HUES48 (cell line): ENCODE measurements at regions not wholly inside any gene's neighbourhood (a gene's known extent, or its start where the extent isn't known, plus 50 kb on each side); places are given as distances from the start of the nearest gene placed in this dataset.
A peak's percentile ranks its signal among the peaks of the same experiment; 100 is the strongest.
"Not testable (repeated sequence)": the region's sequence is repeated elsewhere in the genome, so short reads cannot be mapped to it uniquely, and the experiment has no call there.

Source experiments
- H3K27ac ChIP-seq: one replicate; pipeline ENCODE4 v1.7.0; 2013; ENCODE audit warnings: low read depth, low read length, inconsistent platforms
- H3K27me3 ChIP-seq: 2 replicates; pipeline ENCODE4 v1.6.1; 2013; ENCODE audit warnings: mild to moderate bottlenecking, low read length; ENCODE audit not compliant: control insufficient read depth, insufficient read depth
- H3K36me3 ChIP-seq: 2 replicates; pipeline ENCODE4 v1.6.1; 2013; ENCODE audit warnings: low read length; ENCODE audit not compliant: control insufficient read depth, insufficient read depth
- H3K4me1 ChIP-seq: 2 replicates; pipeline ENCODE4 v1.6.1; 2013; ENCODE audit warnings: mild to moderate bottlenecking, low read length; ENCODE audit not compliant: control insufficient read depth, insufficient read depth
- H3K4me3 ChIP-seq: 2 replicates; pipeline ENCODE4 v1.5.1; 2013; ENCODE audit warnings: mild to moderate bottlenecking, low read depth, low read length
- H3K9ac ChIP-seq: 2 replicates; pipeline ENCODE4 v1.6.1; 2013; ENCODE audit warnings: mild to moderate bottlenecking, low read depth, low read length, moderate library complexity
- H3K9me3 ChIP-seq: 2 replicates; pipeline ENCODE4 v1.6.1; 2013; ENCODE audit warnings: low read length; ENCODE audit not compliant: control insufficient read depth, insufficient read depth

- Histone ChIP-seq H3K27me3 (no peaks in the 10 kb centered on the region), H3K9me3 (peaks cover 100% of the 10 kb centered on the region), H3K9ac (no peak overlapping the region)
Measured at GRCh38 chr16:35198223-35199199, 1739.1 kb downstream of the TP53TG3F start.

DNA sequence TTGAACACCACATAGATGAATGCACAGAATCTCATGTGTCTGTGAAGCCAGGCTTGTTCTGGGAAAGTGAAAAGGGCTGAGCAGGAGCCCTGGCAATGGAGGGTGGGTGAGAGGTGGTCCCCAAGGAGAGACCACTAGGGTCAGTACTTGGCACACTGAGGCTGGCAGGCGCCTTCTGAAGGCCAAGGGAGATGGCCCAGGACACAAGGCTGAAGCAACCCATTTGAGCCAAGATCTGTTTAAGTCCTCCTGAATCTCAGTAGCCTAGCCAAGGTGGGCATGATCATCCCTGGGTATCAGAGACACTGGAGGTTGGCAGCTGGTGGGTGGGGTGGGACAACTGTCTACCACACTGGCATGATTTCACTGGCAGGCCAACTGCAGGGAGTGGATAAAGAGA is 1741.2 kb downstream of the TP53TG3F start:
- Histone ChIP-seq H3K27me3 (no peaks in the 10 kb centered on the region), H3K9me3 (peaks cover 99% of the 10 kb centered on the region), H3K9ac (no peak overlapping the region), H3K36me3 (no peaks in the 10 kb centered on the region), H3K4me1 (no peaks in the 10 kb centered on the region), H3K27ac (no peak overlapping the region), H3K4me3 (no peak overlapping the region)

More at GRCh38 chr16:35198223-35199199, 1739.1 kb downstream of the TP53TG3F start:
- no peak overlapping the region for H3K4me3 ChIP-seq
- no peaks in the 10 kb centered on the region for H3K4me1 ChIP-seq
- no peaks in the 10 kb centered on the region for H3K36me3 ChIP-seq
- H3K27ac ChIP-seq: no peak overlapping the region

- peaks cover 99% of the 10 kb centered on the region for H3K9me3 ChIP-seq
- no peak overlapping the region for H3K27ac ChIP-seq
- no peaks in the 10 kb centered on the region for H3K4me1 ChIP-seq
- H3K36me3 ChIP-seq: no peaks in the 10 kb centered on the region
- peak overlapping the region; percentile 6; the same call in 1 of the 2 replicates for H3K4me3 ChIP-seq
- no peak overlapping the region for H3K9ac ChIP-seq
- H3K27me3 ChIP-seq: no peaks in the 10 kb centered on the region
Measured at GRCh38 chr16:35201151-35201550, 1741.7 kb downstream of the TP53TG3F start.

- Histone ChIP-seq H3K4me1 (no peaks in the 10 kb centered on the region), H3K27ac (no peak overlapping the region), H3K27me3 (no peaks in the 10 kb centered on the region), H3K4me3 (no peak overlapping the region), H3K9me3 (peaks cover 99% of the 10 kb centered on the region), H3K36me3 (no peaks in the 10 kb centered on the region), H3K9ac (no peak overlapping the region)
Measured at GRCh38 chr16:35203636-35204035, 1744.2 kb downstream of the TP53TG3F start.

- no peak overlapping the region for H3K9ac ChIP-seq
- H3K9me3 ChIP-seq: peaks cover 99% of the 10 kb centered on the region
- H3K36me3 ChIP-seq: no peaks in the 10 kb centered on the region
- H3K4me3 ChIP-seq: no peak overlapping the region
- no peaks in the 10 kb centered on the region for H3K4me1 ChIP-seq
- H3K27me3 ChIP-seq: no peaks in the 10 kb centered on the region
- H3K27ac ChIP-seq: no peak overlapping the region
Measured at GRCh38 chr16:35207059-35207999, 1747.9 kb downstream of the TP53TG3F start.

- peaks cover 93% of the 10 kb centered on the region for H3K9me3 ChIP-seq
- no peak overlapping the region for H3K9ac ChIP-seq
- no peaks in the 10 kb centered on the region for H3K4me1 ChIP-seq
- H3K27me3 ChIP-seq: no peaks in the 10 kb centered on the region
- H3K27ac ChIP-seq: no peak overlapping the region
- no peaks in the 10 kb centered on the region for H3K36me3 ChIP-seq
- H3K4me3 ChIP-seq: no peak overlapping the region
Measured at GRCh38 chr16:35208001-35208935, 1748.9 kb downstream of the TP53TG3F start.

DNA sequence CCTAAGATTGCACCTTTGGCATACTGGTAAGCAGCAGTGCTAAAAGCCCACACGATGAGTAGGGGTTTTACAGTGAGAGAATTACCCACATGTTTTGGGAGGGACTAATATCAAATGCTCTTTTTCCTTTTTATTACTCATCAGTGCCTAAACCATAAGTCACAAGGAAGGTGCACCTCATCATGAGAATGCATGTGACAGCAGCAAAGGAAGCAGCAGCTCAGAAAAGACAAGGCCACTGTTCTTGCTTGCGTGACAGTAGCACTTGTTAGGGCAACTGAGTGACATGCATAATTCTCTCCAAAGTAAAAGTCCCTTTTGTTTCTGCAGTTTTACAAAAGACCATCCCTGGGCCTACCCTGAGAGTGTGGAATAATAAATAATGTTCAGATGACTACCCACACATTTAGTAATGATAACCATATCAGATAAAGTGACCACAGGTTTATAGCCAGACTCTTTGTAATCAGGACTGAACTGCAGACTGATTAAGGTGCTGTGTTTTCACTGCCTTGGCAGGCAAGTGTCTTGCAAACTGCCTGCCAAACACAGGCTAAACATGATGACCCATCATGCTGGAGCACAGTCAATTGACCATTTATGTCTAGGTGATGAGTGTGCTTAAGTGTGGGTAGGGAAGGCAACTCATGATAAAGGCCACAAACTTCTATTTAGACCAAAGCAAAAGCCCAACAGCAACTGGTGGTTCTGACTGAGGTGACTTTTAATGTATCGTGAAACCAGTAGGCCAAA is 1751.4 kb downstream of the TP53TG3F start:
- no peaks in the 10 kb centered on the region for H3K27me3 ChIP-seq
- H3K36me3 ChIP-seq: no peaks in the 10 kb centered on the region
- H3K9me3 ChIP-seq: peaks cover 87% of the 10 kb centered on the region
- no peaks in the 10 kb centered on the region for H3K4me1 ChIP-seq
- H3K27ac ChIP-seq: no peak overlapping the region
- no peak overlapping the region for H3K9ac ChIP-seq
- peak overlapping the region; percentile 26; the same call in 1 of the 2 replicates for H3K4me3 ChIP-seq

DNA sequence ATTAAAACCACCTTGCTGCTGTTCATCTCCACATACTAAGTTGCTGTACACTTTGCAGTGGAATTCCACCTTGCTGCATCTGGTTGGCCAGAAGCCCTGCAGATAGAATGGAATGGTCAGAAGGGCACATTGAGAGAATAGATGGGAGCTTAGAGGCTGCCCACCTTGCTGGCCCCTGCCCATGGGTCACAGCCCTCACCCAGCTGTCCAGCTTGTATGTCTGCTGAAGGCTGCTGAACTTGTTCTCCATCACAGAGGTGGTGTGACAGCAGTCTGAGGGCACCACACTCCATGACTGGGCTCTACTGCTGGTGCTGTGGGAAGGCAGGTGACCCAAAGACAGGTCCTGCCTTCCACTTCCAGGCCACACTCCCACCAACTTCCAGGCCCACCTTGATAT is 1755.4 kb downstream of the TP53TG3F start:
- Histone ChIP-seq H3K27me3 (no peaks in the 10 kb centered on the region), H3K9me3 (peaks cover 74% of the 10 kb centered on the region), H3K4me1 (no peaks in the 10 kb centered on the region), H3K4me3 (no peak overlapping the region), H3K9ac (no peak overlapping the region), H3K27ac (no peak overlapping the region), H3K36me3 (no peaks in the 10 kb centered on the region)

DNA sequence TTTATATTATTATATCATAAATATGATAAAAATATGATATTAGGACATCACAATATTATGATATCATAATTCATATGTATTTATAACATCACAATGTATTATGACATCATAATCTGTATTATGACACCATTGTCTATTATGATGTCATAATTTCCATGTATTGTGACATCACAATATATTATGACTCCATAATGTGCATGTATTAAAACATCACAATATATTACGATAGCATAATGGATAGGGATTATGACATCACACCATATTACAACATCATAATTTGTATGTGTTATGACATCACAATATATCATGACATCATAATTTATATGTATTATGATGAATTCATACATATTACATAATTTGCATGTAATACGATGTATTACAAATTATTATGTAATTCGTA is 1755.9 kb downstream of the TP53TG3F start:
- no peak overlapping the region for H3K27ac ChIP-seq
- H3K9me3 ChIP-seq: peaks cover 74% of the 10 kb centered on the region
- H3K4me1 ChIP-seq: no peaks in the 10 kb centered on the region
- H3K9ac ChIP-seq: no peak overlapping the region
- no peak overlapping the region for H3K4me3 ChIP-seq
- H3K36me3 ChIP-seq: no peaks in the 10 kb centered on the region
- H3K27me3 ChIP-seq: no peaks in the 10 kb centered on the region

DNA sequence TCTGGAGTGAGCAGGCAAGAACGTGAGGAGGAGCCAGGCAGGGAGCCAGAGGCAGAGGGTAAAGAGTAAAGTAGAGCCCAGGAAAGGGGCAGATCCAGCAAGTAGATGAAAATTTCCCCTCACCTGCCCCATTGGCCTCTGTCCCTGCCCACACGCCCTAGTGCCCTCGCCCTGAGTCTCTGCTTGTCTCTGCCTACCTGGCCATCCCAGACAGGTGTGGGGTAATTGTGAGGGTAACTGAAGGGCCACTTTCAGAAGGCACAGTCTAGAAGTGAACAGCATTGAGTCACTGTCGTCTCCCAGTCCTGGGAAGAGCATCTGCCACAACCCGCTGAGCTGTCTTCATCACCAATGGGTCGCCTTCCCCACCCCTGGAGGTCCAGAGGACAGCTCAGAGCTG is 1756.8 kb downstream of the TP53TG3F start:
- peaks cover 73% of the 10 kb centered on the region for H3K9me3 ChIP-seq
- H3K4me1 ChIP-seq, H3K27ac ChIP-seq, H3K4me3 ChIP-seq, H3K9ac ChIP-seq, H3K27me3 ChIP-seq, H3K36me3 ChIP-seq: not testable (repeated sequence)
